ENCODE measurements at regions not wholly inside any gene's neighbourhood (a gene's known extent, or its start where the extent isn't known, plus 50 kb on each side); places are given as distances from the start of the nearest gene placed in this dataset.

GRCh38 chr15:38691377-38691776 is 126.8 kb upstream of the RASGRP1 start:
- no peak for TF ChIP-seq ZNF274 (IDR thresholded peaks at IDR 0.05; ENCODE audit: low read depth, low read length)
- TF ChIP-seq SUZ12 (IDR thresholded peaks at IDR 0.05; ENCODE audit: extremely low read depth, insufficient read depth, insufficient read length), result no peak
- TF ChIP-seq YY1 (IDR thresholded peaks at IDR 0.05; ENCODE audit: insufficient read depth, insufficient read length), result no peak
- DNase-seq (ENCODE audit: low read depth, low spot score), result no peak
- Histone ChIP-seq H3K27me3 (ENCODE audit: insufficient read depth, insufficient read length) (no peaks in the 10 kb centered on the region), H3K36me3 (ENCODE audit: insufficient read depth, insufficient read length, low read length) (no peaks in the 10 kb centered on the region), H3K4me1 (ENCODE audit: insufficient read depth, insufficient read length) (no peaks in the 10 kb centered on the region), H3K4me3 (ENCODE audit: insufficient read length, low read depth) (no peak overlapping the region), H3K9ac (ENCODE audit: insufficient read length, low read depth) (no peak overlapping the region), H3K9me3 (ENCODE audit: insufficient read depth, low read length) (no peaks in the 10 kb centered on the region)

- Histone ChIP-seq H3K9ac (ENCODE audit: insufficient read length, low read depth) (no peak overlapping the region), H3K4me3 (ENCODE audit: insufficient read length, low read depth) (no peak overlapping the region), H3K27me3 (ENCODE audit: insufficient read depth, insufficient read length) (no peaks in the 10 kb centered on the region), H3K4me1 (ENCODE audit: insufficient read depth, insufficient read length) (no peaks in the 10 kb centered on the region), H3K9me3 (ENCODE audit: insufficient read depth, low read length) (no peaks in the 10 kb centered on the region), H3K36me3 (ENCODE audit: insufficient read depth, insufficient read length, low read length) (no peaks in the 10 kb centered on the region)
- TF ChIP-seq SUZ12 (IDR thresholded peaks at IDR 0.05; ENCODE audit: extremely low read depth, insufficient read depth, insufficient read length), result no peak
- DNase-seq (ENCODE audit: low read depth, low spot score), result no peak
These were observed 127.6 kb upstream of the RASGRP1 start for GRCh38 chr15:38691965-38692788.

- Histone ChIP-seq H3K4me3 (ENCODE audit: insufficient read length, low read depth) (no peak overlapping the region), H3K9ac (ENCODE audit: insufficient read length, low read depth) (no peak overlapping the region), H3K36me3 (ENCODE audit: insufficient read depth, insufficient read length, low read length) (no peaks in the 10 kb centered on the region), H3K4me1 (ENCODE audit: insufficient read depth, insufficient read length) (no peaks in the 10 kb centered on the region), H3K9me3 (ENCODE audit: insufficient read depth, low read length) (no peaks in the 10 kb centered on the region), H3K27me3 (ENCODE audit: insufficient read depth, insufficient read length) (no peaks in the 10 kb centered on the region)
- no peak for DNase-seq (ENCODE audit: low read depth, low spot score)
- no peak for TF ChIP-seq YY1 (IDR thresholded peaks at IDR 0.05; ENCODE audit: insufficient read depth, insufficient read length)
- no peak for TF ChIP-seq ZNF274 (IDR thresholded peaks at IDR 0.05; ENCODE audit: low read depth, low read length)
- TF ChIP-seq SUZ12 (IDR thresholded peaks at IDR 0.05; ENCODE audit: extremely low read depth, insufficient read depth, insufficient read length), result no peak
These were observed 128.1 kb upstream of the RASGRP1 start for GRCh38 chr15:38692789-38693062.

- no peak for DNase-seq (ENCODE audit: low read depth, low spot score)
- Histone ChIP-seq H3K36me3 (ENCODE audit: insufficient read depth, insufficient read length, low read length) (no peaks in the 10 kb centered on the region), H3K9me3 (ENCODE audit: insufficient read depth, low read length) (no peaks in the 10 kb centered on the region), H3K27me3 (ENCODE audit: insufficient read depth, insufficient read length) (no peaks in the 10 kb centered on the region), H3K4me1 (ENCODE audit: insufficient read depth, insufficient read length) (no peaks in the 10 kb centered on the region), H3K4me3 (ENCODE audit: insufficient read length, low read depth) (no peak overlapping the region), H3K9ac (ENCODE audit: insufficient read length, low read depth) (no peak overlapping the region)
- no peak for TF ChIP-seq ZNF274 (IDR thresholded peaks at IDR 0.05; ENCODE audit: low read depth, low read length)
- TF ChIP-seq SUZ12 (IDR thresholded peaks at IDR 0.05; ENCODE audit: extremely low read depth, insufficient read depth, insufficient read length), result no peak
- TF ChIP-seq YY1 (IDR thresholded peaks at IDR 0.05; ENCODE audit: insufficient read depth, insufficient read length), result no peak
These were observed 130.9 kb upstream of the RASGRP1 start for GRCh38 chr15:38695249-38696108.

GRCh38 chr15:38696109-38696727 is 131.6 kb upstream of the RASGRP1 start:
- DNase-seq (ENCODE audit: low read depth, low spot score), result no peak
- Histone ChIP-seq H3K27me3 (ENCODE audit: insufficient read depth, insufficient read length) (no peaks in the 10 kb centered on the region), H3K4me3 (ENCODE audit: insufficient read length, low read depth) (no peak overlapping the region), H3K4me1 (ENCODE audit: insufficient read depth, insufficient read length) (no peaks in the 10 kb centered on the region), H3K36me3 (ENCODE audit: insufficient read depth, insufficient read length, low read length) (no peaks in the 10 kb centered on the region), H3K9me3 (ENCODE audit: insufficient read depth, low read length) (no peaks in the 10 kb centered on the region), H3K9ac (ENCODE audit: insufficient read length, low read depth) (no peak overlapping the region)
- no peak for TF ChIP-seq ZNF274 (IDR thresholded peaks at IDR 0.05; ENCODE audit: low read depth, low read length)
- TF ChIP-seq YY1 (IDR thresholded peaks at IDR 0.05; ENCODE audit: insufficient read depth, insufficient read length), result no peak
- TF ChIP-seq SUZ12 (IDR thresholded peaks at IDR 0.05; ENCODE audit: extremely low read depth, insufficient read depth, insufficient read length), result no peak

GRCh38 chr15:38696790-38697495 is 132.3 kb upstream of the RASGRP1 start:
- no peak overlapping the region for H3K9ac ChIP-seq (ENCODE audit: insufficient read length, low read depth)
- TF ChIP-seq SUZ12 (IDR thresholded peaks at IDR 0.05; ENCODE audit: extremely low read depth, insufficient read depth, insufficient read length), result no peak
- TF ChIP-seq YY1 (IDR thresholded peaks at IDR 0.05; ENCODE audit: insufficient read depth, insufficient read length), result no peak
- TF ChIP-seq ZNF274 (IDR thresholded peaks at IDR 0.05; ENCODE audit: low read depth, low read length), result no peak
- no peaks in the 10 kb centered on the region for H3K27me3 ChIP-seq (ENCODE audit: insufficient read depth, insufficient read length)
- no peaks in the 10 kb centered on the region for H3K36me3 ChIP-seq (ENCODE audit: insufficient read depth, insufficient read length, low read length)
- H3K9me3 ChIP-seq (ENCODE audit: insufficient read depth, low read length), result no peaks in the 10 kb centered on the region
- H3K4me3 ChIP-seq (ENCODE audit: insufficient read length, low read depth), result no peak overlapping the region
- DNase-seq (ENCODE audit: low read depth, low spot score), result no peak
- no peaks in the 10 kb centered on the region for H3K4me1 ChIP-seq (ENCODE audit: insufficient read depth, insufficient read length)
